SKM-1 treated with dmso at 0.1 percent for 144 hours (cell line): ENCODE measurements at regions not wholly inside any gene's neighbourhood (a gene's known extent, or its start where the extent isn't known, plus 50 kb on each side); places are given as distances from the start of the nearest gene placed in this dataset.

Source experiments
- DNase-seq: peaks from one replicate; lab custom pipeline; 2025; ENCODE audit not compliant: unreplicated experiment; lab: John Stamatoyannopoulos, UW

GRCh38 chr4:176898791-176899190 lies 106.1 kb upstream of the VEGFC start:
- DNase-seq = no peak

- no peak for DNase-seq
Observed at GRCh38 chr4:176902710-176903323, 110.1 kb upstream of the VEGFC start.

GRCh38 chr4:176906709-176907108 lies 114.0 kb upstream of the VEGFC start:
- no peak for DNase-seq

- DNase-seq = no peak
Observed at GRCh38 chr4:176910646-176911045, 117.9 kb upstream of the VEGFC start.

- no peak for DNase-seq
Observed at GRCh38 chr4:176919631-176920030, 126.9 kb upstream of the VEGFC start.

- DNase-seq = no peak
Observed at GRCh38 chr4:176920694-176921093, 128.0 kb upstream of the VEGFC start.

GRCh38 chr4:176921256-176921655 lies 128.5 kb upstream of the VEGFC start:
- no peak for DNase-seq

GRCh38 chr4:176924238-176924637 lies 131.5 kb upstream of the VEGFC start:
- DNase-seq = no peak

- DNase-seq = no peak
Observed at GRCh38 chr4:176925962-176926361, 133.2 kb upstream of the VEGFC start.

- DNase-seq = no peak
Observed at GRCh38 chr4:176927117-176927516, 134.4 kb upstream of the VEGFC start.

- no peak for DNase-seq
Observed at GRCh38 chr4:176927664-176928063, 134.9 kb upstream of the VEGFC start.

GRCh38 chr4:176939445-176939844 lies 146.7 kb upstream of the VEGFC start:
- DNase-seq = no peak

GRCh38 chr4:176945334-176945733 lies 152.6 kb upstream of the VEGFC start:
- DNase-seq = no peak

GRCh38 chr4:176949029-176949428 lies 156.3 kb upstream of the VEGFC start:
- DNase-seq = no peak

GRCh38 chr4:176953021-176953420 lies 160.3 kb upstream of the VEGFC start:
- no peak for DNase-seq

- DNase-seq = no peak
Observed at GRCh38 chr4:176957353-176958118, 164.8 kb upstream of the VEGFC start.

GRCh38 chr4:176959980-176960379 lies 167.3 kb upstream of the VEGFC start:
- DNase-seq = no peak

- DNase-seq = no peak
Observed at GRCh38 chr4:176963121-176963520, 170.4 kb upstream of the VEGFC start.

GRCh38 chr4:176964116-176964691 lies 171.5 kb upstream of the VEGFC start:
- peak; percentile 44 for DNase-seq

GRCh38 chr4:176967586-176967985 lies 174.9 kb upstream of the VEGFC start:
- DNase-seq = no peak

GRCh38 chr4:176968094-176968493 lies 175.4 kb upstream of the VEGFC start:
- DNase-seq = no peak

- DNase-seq = no peak
Observed at GRCh38 chr4:176969011-176969410, 176.3 kb upstream of the VEGFC start.
